OCI-LY1 (cell line): ENCODE measurements at regions not wholly inside any gene's neighbourhood (a gene's known extent, or its start where the extent isn't known, plus 50 kb on each side); places are given as distances from the start of the nearest gene placed in this dataset.

ENCODE experiments used
- H2AFZ ChIP-seq: fragments of 200-600 bp; sonication (generic), shearing (Covaris generic); 2 replicates; pipeline ENCODE4 v1.6.0; 2014; ENCODE audit warnings: antibody characterized with exemption, mild to moderate bottlenecking, low read length
- H3F3A ChIP-seq: fragments of 200-600 bp; sonication (generic), shearing (Covaris generic); 2 replicates; pipeline ENCODE4 v1.6.0; 2014; ENCODE audit warnings: mild to moderate bottlenecking, antibody characterized with exemption, low read length, moderate library complexity; ENCODE audit not compliant: insufficient read depth
- H3K27ac ChIP-seq: fragments of 200-600 bp; sonication (generic); 2 replicates; pipeline ENCODE4 v1.5.1; 2014; ENCODE audit warnings: low read length, mixed run types, mild to moderate bottlenecking, low read depth; ENCODE audit not compliant: poor library complexity, severe bottlenecking
- H3K27me3 ChIP-seq: fragments of 200-600 bp; sonication (generic); 2 replicates; pipeline ENCODE4 v1.6.0; 2014; ENCODE audit warnings: antibody characterized with exemption, mild to moderate bottlenecking, low read length, moderate library complexity; ENCODE audit not compliant: insufficient read depth
- H3K36me3 ChIP-seq: fragments of 200-600 bp; sonication (generic); 2 replicates; pipeline ENCODE4 v1.6.1; 2014; ENCODE audit warnings: mild to moderate bottlenecking, antibody characterized with exemption, low read length, moderate library complexity, mixed read lengths; ENCODE audit not compliant: insufficient read depth
- H3K4me1 ChIP-seq: fragments of 200-600 bp; sonication (generic); 2 replicates; pipeline ENCODE4 v1.5.1; 2014; ENCODE audit warnings: mild to moderate bottlenecking, low read length, moderate library complexity; ENCODE audit not compliant: insufficient read depth, severe bottlenecking
- H3K4me2 ChIP-seq: fragments of 200-600 bp; sonication (generic), shearing (Covaris generic); 2 replicates; pipeline ENCODE4 v1.6.1; 2014; ENCODE audit warnings: low read length
- H3K4me3 ChIP-seq: fragments of 200-600 bp; sonication (generic); 2 replicates; pipeline ENCODE4 v1.5.1; 2014; ENCODE audit warnings: low read length, low read depth, mild to moderate bottlenecking, mixed read lengths; ENCODE audit not compliant: poor library complexity, severe bottlenecking
- H3K79me2 ChIP-seq: fragments of 200-600 bp; shearing (Covaris generic); 2 replicates; pipeline ENCODE4 v1.6.1; 2016; ENCODE audit warnings: mixed run types, low read length, mixed read lengths; ENCODE audit not compliant: insufficient read depth
- H3K9ac ChIP-seq: fragments of 200-600 bp; sonication (generic), shearing (Covaris generic); 2 replicates; pipeline ENCODE4 v1.6.1; 2014; ENCODE audit warnings: mild to moderate bottlenecking, low read length, mixed read lengths
- H3K9me2 ChIP-seq: fragments of 200-600 bp; sonication (generic), shearing (Covaris generic); 2 replicates; pipeline ENCODE4 v1.6.1; 2014; ENCODE audit warnings: low read depth, mild to moderate bottlenecking, low read length, mixed read lengths
- H3K9me3 ChIP-seq: fragments of 200-600 bp; shearing (Covaris generic); 2 replicates; pipeline ENCODE4 v1.6.1; 2014; ENCODE audit warnings: low read length, mixed read lengths
- H4K20me1 ChIP-seq: fragments of 200-600 bp; sonication (generic), shearing (Covaris generic); 2 replicates; pipeline ENCODE4 v1.6.0; 2016; ENCODE audit warnings: mild to moderate bottlenecking, low read length; ENCODE audit not compliant: insufficient read depth
- EZH2 ChIP-seq: fragments of 200-600 bp; sonication (generic), shearing (Covaris generic); IDR thresholded peaks from 2 replicates; pipeline ENCODE4 v1.8.0; 2017; ENCODE audit warnings: borderline replicate concordance, mixed run types, mild to moderate bottlenecking, antibody characterized with exemption, low read length, moderate library complexity, mixed read lengths
- TF ChIP-seq, protein P1 (sequence below): fragments of 200-600 bp; sonication (generic), shearing (Covaris generic); IDR thresholded peaks from 2 replicates; pipeline ENCODE4 v1.5.1; 2017; ENCODE audit warnings: mild to moderate bottlenecking, antibody characterized with exemption, low read length, moderate library complexity, mixed read lengths

DNA sequence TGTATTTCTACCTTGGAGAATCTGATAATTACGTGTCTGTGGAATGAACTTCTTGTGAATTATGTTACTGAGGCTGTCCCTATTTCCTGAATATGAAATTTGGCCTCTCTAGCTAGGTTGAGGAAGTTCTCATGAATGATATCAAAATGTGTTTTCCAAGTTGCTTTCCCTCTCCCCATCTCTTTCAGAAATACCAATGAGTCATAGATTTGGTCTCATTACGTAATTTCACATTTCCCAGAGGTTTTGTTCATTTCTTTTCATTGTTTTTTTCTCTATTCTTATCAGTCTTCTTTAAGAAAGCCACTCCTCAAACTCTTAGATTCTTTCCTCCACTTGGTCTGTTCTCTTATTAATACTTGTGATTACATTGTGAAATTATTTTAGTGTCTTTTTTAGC is 923.8 kb upstream of the CDH9 start:
- no peak overlapping the region for H2AFZ ChIP-seq
- H3K9me2 ChIP-seq = no peaks in the 10 kb centered on the region
- H3K9ac ChIP-seq = no peak overlapping the region
- H3F3A ChIP-seq = no peaks in the 10 kb centered on the region
- H3K4me1 ChIP-seq = no peaks in the 10 kb centered on the region
- H4K20me1 ChIP-seq = no peaks in the 10 kb centered on the region
- no peak for TF ChIP-seq EZH2
- TF ChIP-seq, protein P1, sequence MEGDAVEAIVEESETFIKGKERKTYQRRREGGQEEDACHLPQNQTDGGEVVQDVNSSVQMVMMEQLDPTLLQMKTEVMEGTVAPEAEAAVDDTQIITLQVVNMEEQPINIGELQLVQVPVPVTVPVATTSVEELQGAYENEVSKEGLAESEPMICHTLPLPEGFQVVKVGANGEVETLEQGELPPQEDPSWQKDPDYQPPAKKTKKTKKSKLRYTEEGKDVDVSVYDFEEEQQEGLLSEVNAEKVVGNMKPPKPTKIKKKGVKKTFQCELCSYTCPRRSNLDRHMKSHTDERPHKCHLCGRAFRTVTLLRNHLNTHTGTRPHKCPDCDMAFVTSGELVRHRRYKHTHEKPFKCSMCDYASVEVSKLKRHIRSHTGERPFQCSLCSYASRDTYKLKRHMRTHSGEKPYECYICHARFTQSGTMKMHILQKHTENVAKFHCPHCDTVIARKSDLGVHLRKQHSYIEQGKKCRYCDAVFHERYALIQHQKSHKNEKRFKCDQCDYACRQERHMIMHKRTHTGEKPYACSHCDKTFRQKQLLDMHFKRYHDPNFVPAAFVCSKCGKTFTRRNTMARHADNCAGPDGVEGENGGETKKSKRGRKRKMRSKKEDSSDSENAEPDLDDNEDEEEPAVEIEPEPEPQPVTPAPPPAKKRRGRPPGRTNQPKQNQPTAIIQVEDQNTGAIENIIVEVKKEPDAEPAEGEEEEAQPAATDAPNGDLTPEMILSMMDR = no peak
- no peaks in the 10 kb centered on the region for H3K79me2 ChIP-seq
- H3K27ac ChIP-seq = no peak overlapping the region
- no peaks in the 10 kb centered on the region for H3K27me3 ChIP-seq
- H3K4me2 ChIP-seq = no peak overlapping the region
- no peaks in the 10 kb centered on the region for H3K9me3 ChIP-seq
- H3K36me3 ChIP-seq = no peaks in the 10 kb centered on the region
- H3K4me3 ChIP-seq = no peak overlapping the region

DNA sequence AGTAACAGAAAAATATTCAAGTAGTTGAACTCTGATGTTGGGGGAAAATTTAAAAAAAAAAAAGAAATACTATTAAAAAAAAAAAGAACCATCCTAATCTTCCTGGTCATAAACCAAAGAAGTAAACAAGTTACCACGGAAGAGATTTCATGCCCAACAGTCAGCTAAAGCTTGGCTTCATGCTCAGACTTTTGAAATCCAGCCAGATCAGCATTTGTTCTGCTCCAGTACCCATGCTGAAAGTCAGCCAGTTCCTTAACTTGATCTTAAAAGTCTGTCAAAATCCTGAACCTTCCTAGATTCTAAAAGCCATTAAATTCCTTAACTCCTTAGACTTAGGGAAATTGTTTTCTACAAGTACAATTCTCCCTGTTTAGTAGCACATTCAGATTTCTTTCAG is 908.7 kb upstream of the CDH9 start:
- Histone ChIP-seq H3K9ac (no peak overlapping the region), H3K36me3 (no peaks in the 10 kb centered on the region), H2AFZ (no peak overlapping the region), H3K79me2 (no peaks in the 10 kb centered on the region), H3K9me2 (no peaks in the 10 kb centered on the region), H3F3A (no peaks in the 10 kb centered on the region), H3K27ac (no peak overlapping the region), H3K27me3 (no peaks in the 10 kb centered on the region), H3K4me1 (no peaks in the 10 kb centered on the region), H3K4me3 (no peak overlapping the region), H4K20me1 (no peaks in the 10 kb centered on the region), H3K4me2 (no peak overlapping the region), H3K9me3 (no peaks in the 10 kb centered on the region)
- TF ChIP-seq EZH2 = no peak

DNA sequence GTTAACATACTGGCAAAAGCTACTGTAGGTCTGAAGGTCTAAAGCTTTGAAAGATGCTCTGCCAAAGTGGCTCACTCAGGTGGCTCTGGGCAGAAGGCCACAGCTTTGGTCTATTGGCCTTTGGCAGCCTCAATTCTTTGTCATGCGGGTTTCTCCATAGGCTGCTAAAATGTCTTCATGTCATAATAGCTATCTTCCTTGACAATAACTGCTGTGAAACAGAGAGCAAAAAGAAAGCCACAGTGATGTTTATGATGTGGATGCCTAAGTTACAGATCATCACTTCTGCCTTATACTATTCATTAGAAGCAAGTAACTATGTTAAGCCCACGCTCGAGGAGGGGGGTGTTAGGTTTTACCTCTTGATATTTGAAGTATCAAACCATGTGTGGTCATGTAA is 906.1 kb upstream of the CDH9 start:
- Histone ChIP-seq H3K9me3 (no peaks in the 10 kb centered on the region), H3F3A (no peaks in the 10 kb centered on the region), H2AFZ (no peak overlapping the region), H3K36me3 (no peaks in the 10 kb centered on the region), H3K79me2 (no peaks in the 10 kb centered on the region), H3K4me3 (no peak overlapping the region), H4K20me1 (no peaks in the 10 kb centered on the region), H3K27ac (no peak overlapping the region), H3K27me3 (no peaks in the 10 kb centered on the region), H3K9me2 (no peaks in the 10 kb centered on the region; the same call in 1 of the 2 replicates), H3K9ac (no peak overlapping the region), H3K4me2 (no peak overlapping the region), H3K4me1 (no peaks in the 10 kb centered on the region)
- TF ChIP-seq, protein P1 = no peak
- no peak for TF ChIP-seq EZH2

DNA sequence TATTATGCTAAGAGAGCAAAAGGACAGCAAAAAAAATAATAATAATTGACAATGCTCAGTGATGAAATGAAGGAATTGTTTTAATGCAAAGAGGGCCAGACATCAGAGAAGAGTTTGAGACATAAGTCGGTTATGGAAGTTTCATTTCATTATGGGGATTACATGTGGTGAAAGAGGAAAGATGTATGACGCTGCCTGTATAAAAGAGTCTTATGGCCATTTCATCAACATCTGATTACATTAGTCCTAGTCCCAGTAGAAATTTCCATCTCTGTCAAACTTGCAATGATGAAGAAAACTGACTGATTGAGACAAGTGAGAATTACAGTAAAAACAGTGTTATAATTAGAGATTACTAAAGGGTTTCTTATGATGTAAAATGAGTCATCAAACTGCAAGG is 900.6 kb upstream of the CDH9 start:
- no peaks in the 10 kb centered on the region for H3K4me1 ChIP-seq
- no peaks in the 10 kb centered on the region for H3K27me3 ChIP-seq
- no peak overlapping the region for H3K4me2 ChIP-seq
- TF ChIP-seq, protein P1 = no peak
- TF ChIP-seq EZH2 = no peak
- H3K27ac ChIP-seq = no peak overlapping the region
- H3K36me3 ChIP-seq = no peaks in the 10 kb centered on the region
- no peaks in the 10 kb centered on the region for H4K20me1 ChIP-seq
- no peaks in the 10 kb centered on the region for H3F3A ChIP-seq
- H2AFZ ChIP-seq = no peak overlapping the region
- no peak overlapping the region for H3K9ac ChIP-seq
- H3K9me3 ChIP-seq = no peaks in the 10 kb centered on the region
- H3K79me2 ChIP-seq = no peaks in the 10 kb centered on the region
- no peak overlapping the region for H3K4me3 ChIP-seq
- no peaks in the 10 kb centered on the region; the same call in 1 of the 2 replicates for H3K9me2 ChIP-seq
